Endothelial cell of umbilical vein (primary cell): ENCODE measurements at regions not wholly inside any gene's neighbourhood (a gene's known extent, or its start where the extent isn't known, plus 50 kb on each side); places are given as distances from the start of the nearest gene placed in this dataset.
A peak's percentile ranks its signal among the peaks of the same experiment; 100 is the strongest.

Experiments used
- EZH2 ChIP-seq: IDR thresholded peaks from 2 replicates; pipeline ENCODE4 v1.6.1; 2012; ENCODE audit warnings: borderline replicate concordance, low read depth, mild to moderate bottlenecking, moderate library complexity, low read length, inconsistent platforms; ENCODE audit not compliant: severe bottlenecking
- FOS ChIP-seq: IDR thresholded peaks from 2 replicates; pipeline ENCODE4 v1.6.1; 2011; ENCODE audit warnings: mild to moderate bottlenecking, low read length, moderate library complexity, borderline replicate concordance; ENCODE audit not compliant: insufficient read depth
- GATA2 ChIP-seq: IDR thresholded peaks from 2 replicates; pipeline ENCODE4 v1.7.0; 2011; ENCODE audit warnings: low read depth, mild to moderate bottlenecking, moderate library complexity, mixed read lengths, low read length; ENCODE audit not compliant: insufficient read length, insufficient read depth
- JUN ChIP-seq: IDR thresholded peaks from 2 replicates; pipeline ENCODE4 v1.6.1; 2011; ENCODE audit warnings: borderline replicate concordance, low read depth; ENCODE audit not compliant: insufficient read length, insufficient read depth
- MYC ChIP-seq: IDR thresholded peaks from one replicate; pipeline ENCODE4 v1.6.1; 2011; ENCODE audit warnings: mild to moderate bottlenecking, low read depth, low read length
- POLR2A ChIP-seq: IDR thresholded peaks from 2 replicates; pipeline ENCODE4 v1.6.1; 2012; ENCODE audit warnings: low read depth, mild to moderate bottlenecking, control low read depth, low read length
- POLR2AphosphoS5 ChIP-seq: IDR thresholded peaks from 2 replicates; pipeline ENCODE4 v1.6.1; 2012; ENCODE audit warnings: low read depth, mild to moderate bottlenecking, control low read depth, low read length, moderate library complexity; ENCODE audit not compliant: insufficient read depth
- TF ChIP-seq, protein P1 (sequence below), 2 donors: IDR thresholded peaks; 1 replicate in 1 of 2; 2 replicates in 1 of 2; pipeline ENCODE4 v1.5.1; 2011; ENCODE audit warnings: low read length in 2 of 2, mild to moderate bottlenecking in 2 of 2, moderate library complexity in 2 of 2, control low read depth in 1 of 2, inconsistent platforms in 1 of 2, low read depth in 1 of 2; ENCODE audit not compliant: insufficient read depth in 1 of 2; ENCODE audit errors: extremely low read depth in 1 of 2
- TF ChIP-seq, protein P2 (sequence below): IDR thresholded peaks from 2 replicates; pipeline ENCODE4 v1.6.1; 2011; ENCODE audit not compliant: insufficient read depth, insufficient read length

DNA sequence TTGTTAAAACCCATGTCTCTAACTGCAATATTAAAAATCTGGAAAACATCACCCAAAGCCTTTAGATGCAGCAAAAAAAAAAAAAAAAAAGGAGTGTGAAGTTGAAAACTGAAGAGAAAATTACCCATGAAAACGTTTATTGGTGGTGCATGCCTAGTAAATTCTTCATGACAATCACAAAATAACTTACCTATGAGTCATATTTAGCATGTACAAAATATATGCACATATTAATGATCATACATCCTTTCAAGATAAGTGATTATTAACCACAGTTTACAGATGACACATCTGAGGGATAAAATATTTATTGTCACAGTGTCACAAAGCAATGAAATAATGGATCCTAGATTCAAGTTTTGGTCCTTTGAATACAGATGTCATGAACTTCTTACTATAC is 505.2 kb upstream of the NR5A2 start:
- TF ChIP-seq EZH2 = no peak
- no peak for TF ChIP-seq POLR2A
- TF ChIP-seq, protein P1, sequence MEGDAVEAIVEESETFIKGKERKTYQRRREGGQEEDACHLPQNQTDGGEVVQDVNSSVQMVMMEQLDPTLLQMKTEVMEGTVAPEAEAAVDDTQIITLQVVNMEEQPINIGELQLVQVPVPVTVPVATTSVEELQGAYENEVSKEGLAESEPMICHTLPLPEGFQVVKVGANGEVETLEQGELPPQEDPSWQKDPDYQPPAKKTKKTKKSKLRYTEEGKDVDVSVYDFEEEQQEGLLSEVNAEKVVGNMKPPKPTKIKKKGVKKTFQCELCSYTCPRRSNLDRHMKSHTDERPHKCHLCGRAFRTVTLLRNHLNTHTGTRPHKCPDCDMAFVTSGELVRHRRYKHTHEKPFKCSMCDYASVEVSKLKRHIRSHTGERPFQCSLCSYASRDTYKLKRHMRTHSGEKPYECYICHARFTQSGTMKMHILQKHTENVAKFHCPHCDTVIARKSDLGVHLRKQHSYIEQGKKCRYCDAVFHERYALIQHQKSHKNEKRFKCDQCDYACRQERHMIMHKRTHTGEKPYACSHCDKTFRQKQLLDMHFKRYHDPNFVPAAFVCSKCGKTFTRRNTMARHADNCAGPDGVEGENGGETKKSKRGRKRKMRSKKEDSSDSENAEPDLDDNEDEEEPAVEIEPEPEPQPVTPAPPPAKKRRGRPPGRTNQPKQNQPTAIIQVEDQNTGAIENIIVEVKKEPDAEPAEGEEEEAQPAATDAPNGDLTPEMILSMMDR (IDR thresholded peaks at IDR 0.05; ENCODE audit: extremely low read depth in 1 of 2, insufficient read depth in 1 of 2, low read depth in 1 of 2, low read length in 2 of 2) = no peak
- TF ChIP-seq GATA2 = no peak
- TF ChIP-seq, protein P2, sequence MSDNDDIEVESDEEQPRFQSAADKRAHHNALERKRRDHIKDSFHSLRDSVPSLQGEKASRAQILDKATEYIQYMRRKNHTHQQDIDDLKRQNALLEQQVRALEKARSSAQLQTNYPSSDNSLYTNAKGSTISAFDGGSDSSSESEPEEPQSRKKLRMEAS = no peak
- no peak for TF ChIP-seq FOS
- TF ChIP-seq POLR2AphosphoS5 = no peak
- no peak for TF ChIP-seq MYC
- peak; percentile 51 for TF ChIP-seq JUN
